DND-41 (cell line): ENCODE measurements at regions not wholly inside any gene's neighbourhood (a gene's known extent, or its start where the extent isn't known, plus 50 kb on each side); places are given as distances from the start of the nearest gene placed in this dataset.

Experiments
- EZH2 ChIP-seq: IDR thresholded peaks from 3 replicates; pipeline ENCODE4 v1.6.1; 2012; ENCODE audit warnings: borderline replicate concordance, low read depth, mild to moderate bottlenecking, moderate library complexity, low read length, inconsistent platforms; ENCODE audit not compliant: severe bottlenecking
- TF ChIP-seq, protein P1 (sequence below): IDR thresholded peaks from 2 replicates; pipeline ENCODE4 v1.5.1; 2012; ENCODE audit warnings: borderline replicate concordance, low read length, moderate library complexity, mild to moderate bottlenecking; ENCODE audit not compliant: poor library complexity, severe bottlenecking; ENCODE audit errors: extremely low read depth

DNA sequence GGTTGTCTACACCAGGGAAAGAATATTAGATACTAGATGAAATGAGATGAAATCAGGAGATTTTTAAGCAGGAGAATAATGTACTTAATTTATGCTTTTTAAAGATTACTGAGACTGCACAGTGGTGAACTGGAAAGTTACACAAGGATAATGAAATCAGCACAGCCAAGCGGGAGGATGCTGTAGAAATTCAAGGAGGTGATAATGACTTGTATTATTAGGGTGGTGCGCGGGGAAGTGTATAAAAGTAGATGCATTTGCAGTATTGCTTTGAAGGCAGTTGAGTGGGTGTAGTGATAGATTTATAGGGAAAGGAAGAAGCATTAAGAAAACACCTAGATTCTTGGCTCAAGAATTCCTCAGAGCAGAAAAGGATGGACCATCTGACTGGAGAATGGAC lies 359.5 kb upstream of the SPHKAP start:
- TF ChIP-seq, protein P1, sequence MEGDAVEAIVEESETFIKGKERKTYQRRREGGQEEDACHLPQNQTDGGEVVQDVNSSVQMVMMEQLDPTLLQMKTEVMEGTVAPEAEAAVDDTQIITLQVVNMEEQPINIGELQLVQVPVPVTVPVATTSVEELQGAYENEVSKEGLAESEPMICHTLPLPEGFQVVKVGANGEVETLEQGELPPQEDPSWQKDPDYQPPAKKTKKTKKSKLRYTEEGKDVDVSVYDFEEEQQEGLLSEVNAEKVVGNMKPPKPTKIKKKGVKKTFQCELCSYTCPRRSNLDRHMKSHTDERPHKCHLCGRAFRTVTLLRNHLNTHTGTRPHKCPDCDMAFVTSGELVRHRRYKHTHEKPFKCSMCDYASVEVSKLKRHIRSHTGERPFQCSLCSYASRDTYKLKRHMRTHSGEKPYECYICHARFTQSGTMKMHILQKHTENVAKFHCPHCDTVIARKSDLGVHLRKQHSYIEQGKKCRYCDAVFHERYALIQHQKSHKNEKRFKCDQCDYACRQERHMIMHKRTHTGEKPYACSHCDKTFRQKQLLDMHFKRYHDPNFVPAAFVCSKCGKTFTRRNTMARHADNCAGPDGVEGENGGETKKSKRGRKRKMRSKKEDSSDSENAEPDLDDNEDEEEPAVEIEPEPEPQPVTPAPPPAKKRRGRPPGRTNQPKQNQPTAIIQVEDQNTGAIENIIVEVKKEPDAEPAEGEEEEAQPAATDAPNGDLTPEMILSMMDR: no peak
- no peak for TF ChIP-seq EZH2
